HG03060 (cell line): ENCODE measurements at regions not wholly inside any gene's neighbourhood (a gene's known extent, or its start where the extent isn't known, plus 50 kb on each side); places are given as distances from the start of the nearest gene placed in this dataset.

ENCODE experiments used
- ATAC-seq: cut with Tn5 transposase; IDR thresholded peaks from one replicate; pipeline ENCODE4 v1.9.1; 2021; ENCODE audit warnings: low read depth, moderate number of reproducible peaks; ENCODE audit not compliant: unreplicated experiment

DNA sequence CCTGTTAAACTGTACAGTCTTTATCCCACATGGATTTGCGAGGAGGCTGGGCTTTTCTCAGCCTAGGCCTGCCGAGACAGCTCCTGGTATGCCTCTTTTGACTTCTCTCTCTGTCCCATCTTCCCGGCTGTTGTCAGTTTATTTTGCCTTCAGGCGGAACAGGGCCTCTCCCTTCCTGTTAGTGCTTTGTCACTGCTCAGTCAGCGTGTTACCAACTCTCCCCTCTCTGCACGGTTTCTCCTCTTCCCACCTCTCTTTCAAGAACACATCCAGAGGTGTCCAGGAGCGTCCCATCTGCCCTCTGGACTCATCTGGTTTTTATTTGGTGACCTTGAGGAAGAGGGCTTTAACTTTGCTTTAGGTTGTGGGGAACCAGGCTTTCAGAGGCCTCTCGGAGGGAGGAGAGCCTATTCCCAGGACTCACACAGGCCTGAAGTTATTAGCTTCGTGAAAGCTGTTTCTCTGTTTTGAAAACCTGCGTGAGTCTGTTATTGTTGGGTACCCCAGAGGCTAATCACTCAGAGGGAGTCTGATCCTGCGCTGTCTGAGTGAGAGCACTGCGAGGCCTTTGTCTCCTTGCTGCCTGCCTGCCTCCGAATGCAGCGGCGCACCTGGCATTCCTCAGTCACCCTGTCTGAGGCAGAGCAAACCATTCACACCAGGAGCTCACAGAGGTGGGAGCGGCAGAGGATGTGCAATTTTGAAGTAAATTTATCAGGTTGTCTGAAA lies 234.4 kb upstream of the MPDZ start:
- ATAC-seq, result no peak

DNA sequence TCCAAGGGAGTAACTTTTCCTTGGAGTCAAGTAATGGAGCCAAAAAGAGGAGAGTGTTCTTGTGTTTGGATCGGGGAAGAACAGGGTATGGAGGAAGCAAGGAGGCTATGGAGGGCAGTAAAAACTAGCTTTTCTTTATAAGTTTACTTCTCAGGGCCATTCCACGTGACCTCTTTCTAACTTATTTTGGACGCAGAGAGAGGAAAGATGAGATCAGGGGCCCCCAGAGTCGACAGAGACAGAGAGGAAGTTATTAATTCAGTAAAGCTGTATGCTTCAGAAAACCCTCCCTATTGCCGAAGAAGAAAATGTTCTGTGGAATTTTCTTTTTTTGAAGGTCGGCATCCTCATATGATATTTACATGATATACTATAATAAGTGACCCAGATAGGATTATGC lies 233.8 kb upstream of the MPDZ start:
- no peak for ATAC-seq

DNA sequence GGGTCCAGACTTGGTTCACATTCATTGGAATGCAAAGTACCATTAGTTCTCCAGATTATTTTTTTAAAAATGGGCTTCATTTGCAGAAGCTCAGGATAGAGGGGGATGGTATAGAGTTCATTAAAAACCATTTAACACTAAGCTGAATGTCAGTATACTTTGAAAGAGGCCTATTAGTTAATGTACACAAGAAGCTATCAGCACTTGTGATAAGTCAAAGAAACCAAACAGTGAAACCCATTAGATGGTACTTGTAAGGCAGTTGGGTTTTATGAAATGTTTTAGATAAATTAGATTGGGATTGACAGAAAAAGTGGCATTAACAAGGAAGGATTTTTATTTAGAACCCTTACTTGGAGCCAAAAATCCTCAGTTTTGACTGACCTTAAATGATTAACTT lies 229.2 kb upstream of the MPDZ start:
- ATAC-seq, result no peak

DNA sequence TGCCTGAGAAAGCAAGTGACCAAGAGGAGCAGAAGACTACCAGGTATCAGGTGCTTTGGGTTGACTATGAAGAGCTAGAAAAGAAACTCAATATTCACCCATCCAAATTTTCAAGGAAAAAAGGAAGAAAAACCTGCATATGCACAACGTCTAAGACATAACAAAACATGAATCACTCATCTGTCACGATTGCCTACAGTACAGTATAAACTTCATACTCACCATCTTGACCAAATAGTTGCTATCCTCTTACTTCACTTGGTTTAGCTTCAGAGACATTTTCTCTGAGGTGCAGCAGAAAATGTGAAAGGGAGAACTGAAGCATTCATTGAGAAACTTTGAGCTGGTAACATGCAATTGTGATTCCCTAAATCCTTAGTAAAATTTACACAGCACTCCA lies 228.6 kb upstream of the MPDZ start:
- ATAC-seq, result no peak

DNA sequence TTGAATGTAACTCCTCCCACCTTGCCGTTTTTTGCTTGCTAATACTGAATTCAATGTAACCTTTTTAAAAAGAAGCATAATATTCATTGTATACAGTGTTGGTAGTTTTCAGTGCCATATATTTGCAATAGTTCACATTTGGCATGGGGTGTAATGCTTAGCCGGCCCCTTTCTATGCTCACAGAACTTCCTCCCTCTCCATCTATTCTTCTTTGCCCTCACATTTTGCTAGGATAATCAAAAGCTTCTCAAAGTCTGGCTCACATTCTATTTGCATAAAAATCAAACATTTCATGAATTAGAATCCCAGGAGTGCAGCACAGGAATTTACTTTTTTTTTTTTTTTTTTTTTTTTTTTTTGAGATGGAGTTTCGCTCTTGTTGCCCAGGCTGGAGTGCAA lies 226.3 kb upstream of the MPDZ start:
- ATAC-seq, result no peak

DNA sequence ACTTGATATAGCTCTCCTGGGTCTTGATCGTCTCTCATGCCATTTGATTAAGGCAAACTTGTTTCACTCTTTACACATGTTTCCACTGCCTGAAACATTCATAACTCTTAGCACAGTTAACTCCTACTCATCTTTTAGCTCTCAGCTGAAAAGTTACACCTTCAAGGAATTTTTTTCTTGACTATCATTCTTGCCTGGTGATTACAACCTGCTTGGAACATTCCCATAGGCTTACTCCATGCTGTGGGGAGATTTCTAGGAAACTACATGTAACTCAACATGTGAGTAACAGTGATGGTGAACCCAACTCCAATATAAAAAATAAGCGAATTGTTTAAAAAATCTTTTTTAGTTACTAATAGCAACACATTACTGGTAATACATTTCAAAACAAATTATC lies 224.1 kb upstream of the MPDZ start:
- ATAC-seq, result no peak

DNA sequence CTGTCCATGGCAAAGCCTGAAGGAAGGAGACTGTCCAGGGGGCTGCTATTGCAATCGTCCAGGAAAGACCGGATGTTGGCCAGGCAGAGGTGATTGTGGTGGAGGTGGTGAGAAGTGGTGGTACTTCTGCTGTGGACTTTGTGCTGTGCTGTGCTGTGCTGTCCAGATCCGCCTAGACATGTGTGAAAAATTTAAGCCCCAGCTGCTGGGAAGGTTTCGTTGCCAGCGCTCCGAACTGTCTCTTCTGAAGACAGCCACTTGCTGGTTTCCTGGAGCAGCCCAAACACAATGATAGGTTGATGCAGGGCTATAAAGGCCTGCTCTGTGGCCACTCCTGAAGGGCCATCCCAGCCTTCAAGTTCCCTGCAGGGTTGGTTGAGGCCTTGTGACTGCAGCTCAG lies 223.0 kb upstream of the MPDZ start:
- no peak for ATAC-seq

DNA sequence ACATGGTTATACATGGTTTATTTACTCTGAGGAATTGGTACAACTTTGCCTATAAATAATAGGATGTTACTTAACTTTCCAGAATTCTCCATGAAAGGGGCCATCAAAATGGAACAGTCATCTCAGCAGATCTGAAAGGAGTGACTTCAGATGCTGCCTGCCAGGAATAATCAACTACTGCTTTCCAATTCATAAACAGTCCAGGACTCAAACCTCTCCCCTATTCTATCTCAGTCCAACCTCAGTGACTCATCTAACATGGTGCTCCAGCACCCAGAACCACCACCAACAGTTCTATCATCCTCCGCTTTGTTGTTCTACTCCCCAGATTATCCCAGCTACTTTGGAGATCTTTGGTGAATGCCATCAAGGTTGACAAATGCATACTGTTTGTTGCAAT lies 221.5 kb upstream of the MPDZ start:
- ATAC-seq, result no peak

DNA sequence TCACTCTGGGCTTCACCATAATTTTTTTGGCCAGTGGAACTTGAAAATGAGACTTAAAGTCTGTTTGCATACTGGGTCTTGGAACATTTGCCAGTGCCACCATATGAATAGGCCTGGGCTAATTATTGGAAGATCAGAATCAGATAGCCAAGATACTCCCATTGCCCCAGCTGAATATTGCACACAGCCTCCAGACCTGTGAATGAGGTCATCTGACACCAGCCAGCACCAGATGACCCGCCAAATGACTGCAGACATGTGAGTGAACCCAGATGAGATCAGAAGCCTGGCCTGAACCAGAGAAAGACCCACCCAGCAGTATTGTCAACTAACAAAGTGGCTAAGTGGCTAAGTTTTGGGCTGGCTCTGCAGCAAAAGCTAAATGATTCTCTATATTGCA lies 220.5 kb upstream of the MPDZ start:
- ATAC-seq, result no peak

DNA sequence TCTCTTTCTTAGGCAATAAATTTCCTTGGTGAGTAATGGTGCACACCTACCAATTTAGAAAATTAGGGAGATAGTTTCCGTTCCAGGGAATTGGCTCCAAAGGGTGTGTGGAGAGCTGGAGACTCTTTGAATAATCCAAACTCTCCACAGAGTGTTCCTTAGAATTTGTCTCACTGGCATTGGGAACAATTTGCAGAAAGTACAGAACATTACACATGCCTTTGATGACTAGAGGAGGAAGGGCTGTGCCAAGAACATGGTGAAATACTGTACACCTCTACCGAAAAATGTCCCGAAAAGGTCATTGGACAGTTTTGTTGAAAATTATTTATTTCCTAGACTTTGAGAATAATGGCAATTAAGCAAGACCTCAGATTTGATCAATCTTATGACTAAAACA lies 214.2 kb upstream of the MPDZ start:
- no peak for ATAC-seq

DNA sequence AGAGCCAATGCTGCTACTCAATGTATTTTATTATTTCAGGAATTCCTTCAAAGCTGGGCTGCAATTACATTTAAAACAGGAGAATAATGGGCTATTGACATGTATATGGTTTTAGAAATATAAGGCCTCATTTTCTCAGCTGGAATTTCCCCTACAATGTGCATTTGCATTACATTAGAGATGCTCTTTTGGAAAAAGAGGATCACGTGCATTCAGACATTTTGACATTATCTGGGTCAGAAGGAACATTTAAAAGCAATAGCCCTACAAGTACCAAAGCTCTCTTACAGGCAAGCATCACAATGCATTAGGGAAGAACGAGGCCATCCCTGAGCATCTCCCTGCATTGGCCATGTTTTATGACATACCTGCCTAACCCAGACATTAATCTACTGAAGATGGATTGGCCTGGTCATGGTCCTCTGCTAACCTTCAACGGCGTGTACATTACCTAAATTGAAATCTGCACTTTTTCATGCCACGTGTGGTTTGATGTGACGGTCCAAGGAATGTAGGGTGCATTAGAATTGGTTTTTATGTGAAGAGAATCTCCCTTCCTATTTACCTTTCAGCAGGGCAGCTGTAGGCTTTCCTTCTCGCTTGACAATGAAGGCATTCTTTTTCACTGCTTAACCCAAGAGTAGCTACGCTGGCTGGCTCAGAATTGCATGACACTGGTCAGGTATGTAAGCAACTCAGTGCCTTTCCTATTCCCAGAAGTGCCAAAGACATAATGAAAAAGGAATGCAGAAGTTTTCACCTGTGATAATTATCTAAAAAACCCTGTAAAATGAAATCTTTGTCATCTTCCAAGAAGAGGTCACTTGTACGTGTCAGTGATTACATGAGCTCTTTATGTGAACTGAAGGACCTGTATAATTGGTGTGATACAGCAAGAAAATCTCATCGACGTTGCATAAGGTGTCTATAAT lies 212.3 kb upstream of the MPDZ start:
- ATAC-seq, result no peak

DNA sequence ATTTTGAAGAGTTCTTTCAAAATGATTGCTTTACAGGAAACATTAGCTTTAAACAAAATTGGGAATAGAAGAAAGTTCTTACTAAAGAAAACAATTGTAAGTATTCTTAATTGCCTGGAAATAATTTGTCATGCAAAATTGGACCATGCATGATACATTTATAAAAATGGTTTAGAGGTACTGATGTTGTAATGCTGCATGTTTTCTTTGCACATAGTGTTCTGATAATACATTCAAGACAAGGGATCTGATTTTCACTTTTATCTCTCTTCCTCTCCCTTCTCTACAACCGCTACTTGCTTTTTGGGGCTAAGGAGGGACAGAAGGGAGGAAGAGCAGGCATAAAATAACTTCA lies 211.6 kb upstream of the MPDZ start:
- ATAC-seq, result no peak

DNA sequence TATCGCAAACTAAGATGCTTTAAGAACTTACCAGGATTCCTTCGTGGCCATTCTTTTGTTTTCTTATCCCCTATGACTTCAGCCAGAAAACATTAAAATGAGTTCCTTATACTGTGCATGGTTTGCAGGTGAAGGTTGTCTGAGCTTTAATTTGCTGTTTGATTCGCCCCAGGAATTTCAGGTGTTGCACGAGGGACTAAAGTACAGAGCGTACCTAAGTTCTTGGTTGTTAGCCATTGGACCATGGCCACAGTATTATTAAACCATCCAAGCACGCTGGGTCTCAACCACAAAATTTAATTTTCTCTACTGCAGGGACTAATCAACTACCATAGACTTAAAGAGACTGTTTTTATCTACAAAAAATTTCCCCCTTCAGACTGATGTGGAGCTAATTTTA lies 208.4 kb upstream of the MPDZ start:
- ATAC-seq, result no peak

DNA sequence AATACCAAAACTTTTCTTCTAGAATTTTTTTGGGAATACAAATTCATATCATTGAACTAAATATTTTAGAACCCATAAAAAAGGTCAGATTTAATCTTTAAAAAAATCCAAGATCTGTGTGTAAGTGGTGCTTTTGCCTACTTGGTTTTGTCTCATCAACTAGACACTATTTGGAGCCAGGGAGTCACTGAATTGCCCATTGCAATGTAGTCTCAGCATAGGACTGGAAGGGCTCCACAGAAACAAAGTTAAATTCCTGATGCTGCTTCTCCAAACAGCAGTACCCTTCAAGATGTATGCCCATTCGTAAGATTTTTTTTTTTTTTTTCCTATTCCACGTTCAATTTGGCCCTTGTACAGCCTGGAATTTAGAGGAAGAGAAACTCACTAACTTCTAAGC lies 208.0 kb upstream of the MPDZ start:
- ATAC-seq, result no peak

DNA sequence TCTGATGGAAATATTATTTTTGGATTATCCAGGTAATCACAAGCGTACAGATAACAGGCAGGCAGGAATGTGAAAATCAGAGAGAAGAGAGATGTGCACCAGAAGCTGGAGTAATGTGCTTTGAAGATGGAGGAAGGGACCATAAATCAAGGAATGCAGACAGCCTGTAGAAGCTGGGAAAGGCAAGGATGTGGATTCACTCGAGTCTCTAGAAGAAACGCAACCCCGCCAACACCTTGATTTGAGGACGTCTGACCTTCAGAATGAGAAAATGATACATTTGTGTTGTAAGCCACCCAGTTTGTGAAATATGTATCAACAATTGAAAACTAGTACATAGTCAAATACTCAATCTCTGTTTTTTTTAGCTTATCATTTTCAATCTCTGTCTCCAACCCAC lies 207.6 kb upstream of the MPDZ start:
- no peak for ATAC-seq

DNA sequence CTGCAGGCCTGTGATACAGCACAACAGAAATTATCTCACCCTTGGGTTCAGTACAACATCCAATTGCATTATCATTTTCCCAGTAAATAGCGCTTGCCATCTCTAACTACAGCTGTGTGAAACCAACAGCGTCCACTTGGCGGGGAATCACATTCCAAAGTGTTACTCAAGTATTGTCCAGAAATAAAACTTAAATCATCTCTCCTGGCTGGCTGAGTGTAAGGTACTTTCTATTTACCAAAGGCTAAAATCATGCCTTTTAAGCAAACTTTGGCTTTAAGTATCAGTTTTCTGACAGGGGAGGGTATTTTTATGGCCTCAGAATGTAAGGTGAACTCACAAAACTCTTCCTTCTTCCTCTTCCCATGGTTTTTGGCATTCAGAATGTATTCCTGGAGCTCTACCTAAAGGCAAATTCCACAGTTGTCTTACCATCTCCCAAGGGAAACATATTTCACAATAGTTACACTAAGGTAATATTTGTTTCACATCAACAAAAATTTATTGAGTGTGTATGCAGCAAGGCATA lies 205.6 kb upstream of the MPDZ start:
- ATAC-seq, result no peak

DNA sequence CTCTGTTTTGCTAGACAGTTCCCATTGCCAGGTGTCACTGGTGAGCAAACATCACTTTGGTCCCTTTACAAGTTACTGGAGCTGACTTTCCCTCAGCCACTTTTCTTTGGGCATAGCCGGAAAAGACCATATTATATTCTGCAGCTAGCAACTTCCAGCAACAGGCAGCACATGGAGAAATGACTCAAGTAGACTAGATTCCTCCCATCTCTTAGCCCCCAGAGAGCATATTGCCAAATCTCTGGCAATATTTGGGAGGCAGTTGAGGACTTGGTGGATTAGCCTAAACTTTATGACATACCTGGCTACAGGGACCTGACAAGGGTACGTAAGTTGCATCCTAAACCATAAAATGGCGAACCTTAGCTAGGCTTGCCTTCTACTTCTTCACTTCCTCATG lies 204.7 kb upstream of the MPDZ start:
- no peak for ATAC-seq

DNA sequence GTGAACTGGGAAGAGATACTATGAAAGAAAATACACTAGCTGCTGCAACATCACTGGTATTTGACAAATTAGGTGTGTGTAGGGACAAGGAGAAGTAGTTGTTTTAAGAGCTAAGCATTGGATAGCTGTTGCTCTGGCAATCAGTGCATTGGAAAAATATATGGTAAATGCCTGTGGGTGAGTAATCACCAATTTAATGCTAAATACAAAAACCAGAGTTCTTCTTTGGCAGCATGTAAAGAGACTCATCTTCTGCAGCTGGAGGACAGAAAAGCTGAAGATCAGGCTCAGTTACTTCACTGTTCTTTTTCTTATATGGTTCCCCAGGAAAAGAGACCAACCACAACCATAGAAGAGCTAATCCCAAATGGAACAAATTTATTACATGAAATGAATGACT lies 201.8 kb upstream of the MPDZ start:
- no peak for ATAC-seq

DNA sequence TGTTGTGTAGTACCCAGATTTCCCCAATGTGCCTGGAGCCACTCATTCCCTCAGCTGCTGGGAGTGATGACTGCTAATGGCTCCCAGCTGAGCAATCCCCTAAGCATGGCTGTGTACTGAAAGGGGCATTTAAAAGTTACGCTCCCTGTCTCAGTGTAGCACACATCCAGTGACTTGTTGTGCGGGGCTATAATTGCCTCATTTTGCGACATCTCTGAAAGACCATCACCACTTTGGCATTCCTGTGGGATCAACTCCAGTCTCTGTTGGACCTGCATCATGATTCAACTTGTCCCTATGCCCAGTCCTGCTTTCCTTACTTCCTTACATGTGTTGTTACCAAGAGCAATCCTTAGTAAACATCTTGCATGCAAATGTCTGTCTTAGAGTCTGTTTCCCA lies 201.2 kb upstream of the MPDZ start:
- no peak for ATAC-seq

DNA sequence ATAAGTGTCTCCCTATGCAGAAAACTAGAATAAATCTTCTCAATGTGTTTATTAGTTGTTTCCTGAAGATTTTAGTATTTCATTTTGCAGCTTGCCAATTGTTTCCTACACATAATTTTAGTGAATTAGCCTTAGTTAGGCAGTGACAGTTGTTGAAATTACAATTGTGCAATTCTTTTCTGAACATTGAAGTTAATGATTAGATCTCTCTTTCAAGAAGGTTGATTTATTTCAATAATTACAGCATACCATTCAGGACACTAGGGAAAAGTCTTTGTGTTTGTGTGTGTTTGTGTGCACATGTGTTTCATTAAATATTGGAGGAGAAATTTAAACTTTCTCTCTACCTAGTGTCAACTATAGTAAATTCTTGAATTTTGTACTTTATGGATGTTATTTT lies 199.6 kb upstream of the MPDZ start:
- ATAC-seq, result no peak

DNA sequence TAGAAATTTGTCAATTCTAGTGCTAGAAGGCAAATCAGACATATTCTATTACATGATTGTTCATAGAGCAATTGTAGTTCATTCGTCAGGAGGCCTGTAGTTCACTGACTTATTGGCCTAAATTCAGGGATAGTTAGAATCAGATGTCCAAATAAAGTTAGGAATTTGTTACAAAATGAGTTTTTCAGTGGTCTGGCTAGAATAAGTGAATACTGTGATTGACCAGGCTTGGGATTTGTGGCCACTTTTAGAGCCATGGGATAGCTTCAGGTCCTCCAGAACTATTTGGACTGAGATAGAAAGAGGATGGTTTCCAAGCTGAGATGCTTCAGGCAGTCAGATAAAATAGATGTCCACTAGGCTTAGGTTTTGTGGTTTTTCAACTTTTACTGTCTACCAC lies 199.1 kb upstream of the MPDZ start:
- ATAC-seq, result no peak

DNA sequence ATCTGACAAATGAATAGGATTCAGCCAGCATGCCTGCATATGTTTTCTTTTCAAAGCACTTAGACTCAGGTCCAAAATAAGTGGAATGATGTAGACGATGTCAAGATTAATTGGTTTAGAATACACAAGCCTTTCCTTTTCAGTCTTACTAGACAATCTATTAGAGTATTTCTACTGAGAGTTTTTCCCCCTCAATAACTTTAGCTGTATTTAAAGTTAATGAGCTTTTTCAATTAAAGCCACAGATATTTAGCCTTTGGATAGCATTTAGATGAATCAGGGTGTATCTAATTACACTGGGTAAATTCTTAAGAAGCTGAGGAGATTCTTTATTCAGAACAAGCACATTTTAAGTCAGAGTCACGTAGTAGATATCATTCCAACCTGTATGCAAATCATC lies 198.7 kb upstream of the MPDZ start:
- ATAC-seq, result no peak
